ENCODE measurements at regions not wholly inside any gene's neighbourhood (a gene's known extent, or its start where the extent isn't known, plus 50 kb on each side); places are given as distances from the start of the nearest gene placed in this dataset.
A peak's percentile ranks its signal among the peaks of the same experiment; 100 is the strongest.

DNA sequence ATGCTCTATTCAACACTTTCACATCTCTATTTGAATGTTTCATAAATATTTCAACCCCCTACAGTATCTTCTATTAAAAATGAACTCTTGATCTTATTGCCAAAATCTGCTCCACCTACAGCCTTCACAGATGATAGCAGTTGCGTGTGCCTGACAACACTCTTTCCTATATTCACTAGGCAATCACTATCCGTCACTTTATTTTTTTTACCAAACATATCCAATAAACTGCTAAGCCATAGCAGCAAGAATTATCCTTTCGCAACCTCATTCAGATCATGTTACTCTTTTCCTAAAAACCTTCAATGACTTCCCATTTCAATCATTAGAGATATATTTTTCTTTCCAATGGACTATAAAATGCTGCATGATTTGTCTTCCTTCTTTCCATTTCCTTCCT, 629.8 kb upstream of the PCDH9 start:
- no peaks in the 10 kb centered on the region for H3K36me3 ChIP-seq (ENCODE audit: control insufficient read depth in 2 of 4, insufficient read depth in 4 of 4, low read length in 3 of 4)
- ChIA-PET POLR2A (ENCODE audit: partially characterized antibody) (no interaction called here), CTCF (ENCODE audit: partially characterized antibody) (no interaction called here)
- no peak overlapping the region for H4K8ac ChIP-seq (ENCODE audit: extremely low read depth, insufficient read depth, low read length)
- H3K79me2 ChIP-seq (ENCODE audit: control insufficient read depth in 1 of 2, insufficient read depth in 2 of 2, low read length in 2 of 2) = no peaks in the 10 kb centered on the region
- no peak overlapping the region for H3K14ac ChIP-seq (ENCODE audit: insufficient read length)
- no peak overlapping the region for H2BK12ac ChIP-seq (ENCODE audit: low read depth, low read length)
- no peak overlapping the region for H3K56ac ChIP-seq (replicated peaks; ENCODE audit: insufficient read length, low read depth, low read length)
- no peak overlapping the region for H3K9ac ChIP-seq (replicated peaks in 1 of 4; ENCODE audit: extremely low read depth in 1 of 4, low read depth in 3 of 4, low read length in 3 of 4)
- no peak overlapping the region for H2BK20ac ChIP-seq (ENCODE audit: low read length)
- H3K27me3 ChIP-seq (replicated peaks in 1 of 4; ENCODE audit: control insufficient read depth in 3 of 4, extremely low read depth in 1 of 4, insufficient read depth in 3 of 4, low read length in 3 of 4) = no peaks in the 10 kb centered on the region
- DNase-seq (ENCODE audit: low read depth in 1 of 2, low spot score in 2 of 2) = no peak
- H2AFZ ChIP-seq (ENCODE audit: low read length) = peak overlapping the region; percentile 75; the same call in 1 of the 2 replicates
- H4K20me1 ChIP-seq (replicated peaks in 1 of 2; ENCODE audit: control insufficient read depth in 1 of 2, insufficient read depth in 2 of 2, low read length in 2 of 2) = no peaks in the 10 kb centered on the region
- no peaks in the 10 kb centered on the region for H3K79me1 ChIP-seq (ENCODE audit: low read depth, low read length)
- WGBS, 2 experiments (ENCODE audit: extremely low coverage in 1 of 2, insufficient coverage in 1 of 2, insufficient read length in 1 of 2, insufficient replicate concordance in 2 of 2, low coverage in 1 of 2, low lambda C conversion rate in 2 of 2, missing lambda C conversion rate in 1 of 2) = 96% methylated on average over 3 of the region's 3 CpGs; no CpG with 5 or more reads in 1 of the 2 experiments
- H3K4me1 ChIP-seq (replicated peaks in 1 of 4; ENCODE audit: control insufficient read depth in 3 of 4, insufficient read depth in 4 of 4, low read length in 3 of 4) = peaks cover 2% of the 10 kb centered on the region in 4 experiments; a peak in 5 of 7 replicates
- H2BK5ac ChIP-seq (ENCODE audit: low read depth, low read length) = no peak overlapping the region
- no peak overlapping the region for H3K4me3 ChIP-seq (ENCODE audit: extremely low read depth in 1 of 4, insufficient read depth in 2 of 4, low read depth in 3 of 4, low read length in 4 of 4)
- H2BK120ac ChIP-seq (replicated peaks; ENCODE audit: low read depth, low read length) = no peak overlapping the region
- H4K5ac ChIP-seq (ENCODE audit: insufficient read length, low read depth, low read length) = no peak overlapping the region
- no peaks in the 10 kb centered on the region for H3K23me2 ChIP-seq (ENCODE audit: low read depth, low read length)
- H3K4me2 ChIP-seq (ENCODE audit: insufficient read depth in 1 of 2, low read depth in 2 of 2, low read length in 2 of 2) = no peak overlapping the region
- H2BK15ac ChIP-seq (ENCODE audit: low read length) = no peak overlapping the region
- FAIRE-seq = no peak
- no peaks in the 10 kb centered on the region for H3K9me3 ChIP-seq (ENCODE audit: insufficient read depth in 2 of 2, low read depth in 1 of 2, low read length in 1 of 2)
- no peak overlapping the region for H3K18ac ChIP-seq (ENCODE audit: extremely low read depth, low read length)
- TF ChIP-seq TEAD4 (IDR thresholded peaks at IDR 0.05; ENCODE audit: low read depth, low read length) (no peak), TBP (IDR thresholded peaks at IDR 0.05; ENCODE audit: low read depth, low read length) (no peak)
- TF ChIP-seq, protein P1, sequence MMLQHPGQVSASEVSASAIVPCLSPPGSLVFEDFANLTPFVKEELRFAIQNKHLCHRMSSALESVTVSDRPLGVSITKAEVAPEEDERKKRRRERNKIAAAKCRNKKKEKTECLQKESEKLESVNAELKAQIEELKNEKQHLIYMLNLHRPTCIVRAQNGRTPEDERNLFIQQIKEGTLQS (IDR thresholded peaks at IDR 0.05; ENCODE audit: insufficient read depth, low read depth, low read length) = no peak
- TF ChIP-seq, protein P2, sequence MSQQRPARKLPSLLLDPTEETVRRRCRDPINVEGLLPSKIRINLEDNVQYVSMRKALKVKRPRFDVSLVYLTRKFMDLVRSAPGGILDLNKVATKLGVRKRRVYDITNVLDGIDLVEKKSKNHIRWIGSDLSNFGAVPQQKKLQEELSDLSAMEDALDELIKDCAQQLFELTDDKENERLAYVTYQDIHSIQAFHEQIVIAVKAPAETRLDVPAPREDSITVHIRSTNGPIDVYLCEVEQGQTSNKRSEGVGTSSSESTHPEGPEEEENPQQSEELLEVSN (IDR thresholded peaks at IDR 0.05) = no peak
- no peak overlapping the region for H3K23ac ChIP-seq (ENCODE audit: insufficient read length)
- no peak overlapping the region for H2AK5ac ChIP-seq (ENCODE audit: low read depth, low read length)
- H4K91ac ChIP-seq (replicated peaks; ENCODE audit: insufficient read length, low read length) = no peak overlapping the region
- H3K4ac ChIP-seq (replicated peaks; ENCODE audit: insufficient read length, low read depth, low read length) = no peak overlapping the region
- H3K27ac ChIP-seq (ENCODE audit: low read depth, low read length) = no peak overlapping the region

All from H1 (cell line).